ENCODE measurements at regions not wholly inside any gene's neighbourhood (a gene's known extent, or its start where the extent isn't known, plus 50 kb on each side); places are given as distances from the start of the nearest gene placed in this dataset.
"Not testable (repeated sequence)": the region's sequence is repeated elsewhere in the genome, so short reads cannot be mapped to it uniquely, and the experiment has no call there.

DNA sequence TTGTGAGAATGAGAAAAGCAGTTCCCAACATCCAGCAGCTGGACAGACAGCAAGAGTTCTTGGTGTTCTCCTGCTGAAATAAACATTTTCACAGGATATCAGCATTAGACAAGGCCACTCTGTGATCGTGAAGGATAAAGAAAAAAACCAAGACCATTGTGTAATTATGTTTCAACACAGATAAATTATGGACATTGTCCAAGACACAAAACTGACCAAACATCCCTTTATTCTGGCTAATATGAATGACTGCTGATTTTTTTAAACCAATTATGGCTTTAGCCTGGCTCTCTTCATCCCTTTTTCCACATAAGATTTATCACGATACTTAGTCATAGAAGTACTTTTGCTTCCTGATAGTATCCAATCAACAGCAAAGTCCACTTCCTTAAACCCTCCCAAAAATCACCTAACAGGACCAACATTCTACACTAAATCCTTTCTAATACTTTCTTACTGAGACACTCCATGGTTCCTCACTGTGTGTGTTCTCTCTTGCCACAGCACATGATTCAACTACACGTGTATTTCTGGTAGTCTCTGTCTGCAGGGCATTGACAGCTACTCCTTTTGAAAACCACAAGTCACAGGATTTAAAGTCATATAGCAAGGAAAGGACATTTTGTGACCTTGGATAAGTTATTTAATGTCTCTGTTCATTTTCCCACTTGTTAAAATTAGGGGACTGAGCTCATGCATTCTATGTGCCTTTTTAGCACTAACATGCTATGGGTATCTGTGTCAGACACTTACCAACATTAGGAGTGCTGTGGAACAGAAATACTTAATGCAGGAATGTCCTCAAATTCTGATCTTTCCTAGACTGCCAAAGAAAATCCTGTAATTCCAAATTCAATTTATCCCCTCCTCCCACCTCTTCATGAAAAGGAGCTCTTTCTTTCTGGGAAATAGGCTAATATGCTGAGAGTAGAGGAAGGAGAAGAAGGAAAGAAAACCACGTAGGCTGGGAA, 137.2 kb upstream of the PGRMC2 start:
- H3K4me1 Mint-ChIP-seq = no peaks in the 10 kb centered on the region
- H3K36me3 Mint-ChIP-seq = no peaks in the 10 kb centered on the region
- no peak overlapping the region for H3K27ac Mint-ChIP-seq
- CTCF ChIA-PET = interaction anchor here (0.8 kb wide), 1 partner anchor 8 kb away, joined by 3 read pairs; no protein-coding TSS in a partner anchor
- no peaks in the 10 kb centered on the region for H3K9me3 Mint-ChIP-seq
- DNase-seq = no peak
- no peak overlapping the region for H3K4me3 Mint-ChIP-seq
- no peaks in the 10 kb centered on the region for H3K27me3 Mint-ChIP-seq

DNA sequence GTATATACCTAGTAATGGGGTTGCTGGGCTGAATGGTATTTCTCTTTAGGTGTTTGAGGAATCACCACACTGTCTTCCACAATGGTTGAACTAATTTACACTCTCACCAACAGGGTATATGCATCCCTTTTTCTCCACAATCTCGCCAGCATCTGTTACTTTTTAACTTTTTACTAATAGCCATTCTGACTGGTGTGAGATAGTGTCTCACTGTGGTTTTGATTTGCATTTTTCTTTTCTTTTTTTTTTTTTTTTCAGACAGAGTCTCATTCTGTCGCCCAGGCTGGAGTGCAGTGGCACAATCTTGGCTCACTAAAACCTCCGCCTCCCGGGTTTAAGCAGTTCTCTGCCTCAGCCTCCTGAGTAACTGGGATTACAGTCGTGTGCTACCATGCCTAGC, 134.7 kb upstream of the PGRMC2 start:
- H3K36me3 Mint-ChIP-seq, CTCF ChIA-PET: not testable (repeated sequence)

DNA sequence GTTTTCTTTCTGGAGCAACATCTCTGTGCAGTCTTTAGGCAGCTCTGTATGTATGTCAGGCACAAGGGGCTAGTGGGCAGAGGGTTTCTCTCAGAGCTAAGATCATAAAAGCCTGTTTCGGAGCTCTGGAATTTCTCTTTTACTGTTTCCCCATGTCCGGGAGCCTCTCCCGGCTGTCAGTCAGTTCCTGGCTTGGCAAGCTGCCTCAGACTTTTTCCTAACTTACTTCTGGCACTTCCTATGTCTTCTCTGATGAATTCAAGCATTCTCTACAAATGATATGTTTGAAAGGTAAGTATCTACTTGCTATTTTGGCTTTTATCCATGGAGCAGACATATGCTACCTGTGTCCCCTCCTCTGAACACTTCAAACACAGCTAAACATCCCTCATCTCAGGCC, 129.3 kb upstream of the PGRMC2 start:
- Mint-ChIP-seq H3K4me3 (no peak overlapping the region), H3K9me3 (no peaks in the 10 kb centered on the region), H3K27me3 (no peaks in the 10 kb centered on the region), H3K27ac (no peak overlapping the region), H3K4me1 (no peaks in the 10 kb centered on the region), H3K36me3 (no peaks in the 10 kb centered on the region)
- CTCF ChIA-PET = interaction anchor here (0.9 kb wide), 1 partner anchor 8 kb away, joined by 3 read pairs; no protein-coding TSS in a partner anchor
- DNase-seq = no peak

More for the DNA sequence above, 134.7 kb upstream of the PGRMC2 start:
- not testable (repeated sequence) for DNase-seq, H3K27me3 Mint-ChIP-seq, H3K4me3 Mint-ChIP-seq, H3K9me3 Mint-ChIP-seq, H3K4me1 Mint-ChIP-seq, H3K27ac Mint-ChIP-seq

DNA sequence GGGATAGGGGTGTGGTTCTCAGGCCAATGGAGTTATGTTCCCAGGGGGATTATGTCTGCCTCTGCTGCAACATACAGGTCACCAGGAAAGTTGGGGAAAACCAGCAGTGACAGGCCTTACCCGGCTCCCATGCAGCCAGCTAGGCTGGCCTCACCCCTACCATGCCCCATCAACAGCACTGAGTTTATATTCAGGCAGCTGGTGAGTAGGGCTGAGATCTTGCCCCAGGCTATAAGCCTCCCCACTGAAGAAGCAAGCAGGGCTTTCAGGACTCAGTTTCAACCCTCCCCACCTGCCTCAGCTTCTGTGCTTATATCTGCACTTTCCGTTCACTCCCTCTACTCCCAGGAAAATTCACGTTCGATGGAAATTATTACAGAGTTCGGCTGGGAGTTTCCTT, 122.4 kb upstream of the PGRMC2 start:
- Mint-ChIP-seq H3K27ac (no peak overlapping the region), H3K9me3 (peaks cover 3% of the 10 kb centered on the region), H3K4me3 (no peak overlapping the region), H3K4me1 (no peaks in the 10 kb centered on the region), H3K27me3 (no peaks in the 10 kb centered on the region), H3K36me3 (no peaks in the 10 kb centered on the region)
- no peak for DNase-seq
- CTCF ChIA-PET = no interaction called here

DNA sequence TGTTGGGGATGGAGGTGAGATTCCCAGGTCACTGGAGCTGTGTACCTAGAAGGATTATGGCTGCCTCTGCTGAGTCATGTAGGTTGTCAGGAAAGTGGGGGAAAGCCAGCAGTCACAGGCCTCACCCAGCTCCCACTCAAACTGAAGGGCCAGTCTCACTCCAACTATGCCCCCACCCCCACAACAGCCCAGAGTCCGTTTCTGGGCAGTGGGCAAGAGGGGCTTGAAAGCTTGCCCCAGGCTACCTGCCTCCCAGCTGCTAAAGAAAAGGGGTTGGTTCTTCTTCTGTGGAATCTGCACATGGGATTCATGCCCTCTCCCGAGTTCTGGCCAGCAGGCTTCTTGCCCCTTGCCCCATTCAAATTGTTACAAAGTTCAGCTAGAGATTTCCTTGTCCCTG, 116.0 kb upstream of the PGRMC2 start:
- H3K27me3 Mint-ChIP-seq = no peaks in the 10 kb centered on the region
- CTCF ChIA-PET = no interaction called here
- DNase-seq = no peak
- H3K4me1 Mint-ChIP-seq = no peaks in the 10 kb centered on the region
- H3K27ac Mint-ChIP-seq = no peak overlapping the region
- H3K4me3 Mint-ChIP-seq = no peak overlapping the region
- peaks cover 10% of the 10 kb centered on the region for H3K9me3 Mint-ChIP-seq
- H3K36me3 Mint-ChIP-seq = no peaks in the 10 kb centered on the region

- H3K27me3 Mint-ChIP-seq = no peaks in the 10 kb centered on the region
- no peaks in the 10 kb centered on the region for H3K9me3 Mint-ChIP-seq
- no peak for DNase-seq
- H3K4me1 Mint-ChIP-seq = no peaks in the 10 kb centered on the region
- no peaks in the 10 kb centered on the region for H3K36me3 Mint-ChIP-seq
- CTCF ChIA-PET = no interaction called here
- no peak overlapping the region for H3K27ac Mint-ChIP-seq
- H3K4me3 Mint-ChIP-seq = no peak overlapping the region
Observed at GRCh38 chr4:128394778-128395177, 107.2 kb upstream of the PGRMC2 start.

DNA sequence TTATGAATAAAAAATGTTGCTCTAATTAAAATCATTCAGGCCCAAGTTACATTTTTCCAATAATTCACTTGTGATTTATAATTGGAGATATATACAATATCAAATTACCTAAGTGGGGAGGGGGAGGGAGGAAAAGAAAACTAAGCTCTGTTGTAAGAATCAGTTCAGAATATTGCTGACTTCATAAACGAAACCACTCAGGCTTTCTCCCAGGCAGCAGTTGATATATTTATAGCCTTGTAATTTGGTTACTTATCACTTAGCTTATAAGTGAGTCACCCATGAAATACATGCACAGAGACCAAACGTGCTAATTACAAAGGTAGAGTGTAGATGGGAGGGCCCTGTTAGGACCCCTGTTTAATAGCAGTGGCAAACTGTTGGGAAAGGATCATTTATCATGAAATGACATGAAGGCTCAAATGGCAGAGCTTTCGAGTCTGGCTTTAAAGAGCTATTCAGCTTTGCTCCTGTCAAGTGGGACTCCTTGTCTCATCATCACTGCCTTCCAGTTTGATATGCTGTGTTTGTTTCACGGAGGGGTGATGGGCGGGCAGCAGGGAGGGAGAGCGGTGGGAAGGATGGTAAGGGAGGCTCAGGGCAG, 105.6 kb upstream of the PGRMC2 start:
- Mint-ChIP-seq H3K4me3 (no peak overlapping the region), H3K27ac (no peak overlapping the region), H3K27me3 (no peaks in the 10 kb centered on the region), H3K9me3 (no peaks in the 10 kb centered on the region), H3K4me1 (no peaks in the 10 kb centered on the region), H3K36me3 (no peaks in the 10 kb centered on the region)
- no peak for DNase-seq
- CTCF ChIA-PET = no interaction called here

DNA sequence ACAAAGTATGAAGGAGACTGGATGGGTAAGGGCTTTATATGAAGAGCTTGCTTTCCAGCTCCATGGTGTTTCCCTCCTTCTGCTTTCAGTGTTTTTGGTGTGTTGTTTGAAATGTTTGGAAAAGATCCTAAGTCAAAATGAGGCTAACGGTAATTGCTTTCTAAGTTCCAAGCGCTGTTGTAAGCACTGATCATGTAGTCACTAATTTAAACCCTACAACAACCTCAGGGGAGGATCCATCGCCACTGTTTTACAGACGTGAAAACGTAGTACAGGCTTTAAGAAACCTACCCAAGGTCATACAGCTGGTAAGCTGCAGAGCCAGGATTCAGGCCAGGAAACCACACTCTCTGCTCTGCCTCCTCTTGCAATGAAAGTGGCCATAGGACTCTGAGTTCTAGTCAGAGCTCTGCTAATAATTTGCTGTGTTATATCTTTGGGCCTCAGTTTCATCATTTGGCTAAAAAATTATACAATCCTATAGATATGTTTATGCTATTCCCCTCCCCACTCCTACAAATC, 102.9 kb upstream of the PGRMC2 start:
- Mint-ChIP-seq H3K9me3 (no peaks in the 10 kb centered on the region), H3K36me3 (no peaks in the 10 kb centered on the region), H3K27ac (no peak overlapping the region), H3K27me3 (no peaks in the 10 kb centered on the region), H3K4me3 (no peak overlapping the region), H3K4me1 (no peaks in the 10 kb centered on the region)
- CTCF ChIA-PET = no interaction called here
- DNase-seq = no peak

GRCh38 chr4:128388796-128389195, 101.2 kb upstream of the PGRMC2 start:
- Mint-ChIP-seq H3K9me3 (no peaks in the 10 kb centered on the region), H3K4me1 (no peaks in the 10 kb centered on the region), H3K27me3 (no peaks in the 10 kb centered on the region), H3K27ac (no peak overlapping the region), H3K36me3 (no peaks in the 10 kb centered on the region), H3K4me3 (no peak overlapping the region)
- CTCF ChIA-PET = no interaction called here
- no peak for DNase-seq

DNA sequence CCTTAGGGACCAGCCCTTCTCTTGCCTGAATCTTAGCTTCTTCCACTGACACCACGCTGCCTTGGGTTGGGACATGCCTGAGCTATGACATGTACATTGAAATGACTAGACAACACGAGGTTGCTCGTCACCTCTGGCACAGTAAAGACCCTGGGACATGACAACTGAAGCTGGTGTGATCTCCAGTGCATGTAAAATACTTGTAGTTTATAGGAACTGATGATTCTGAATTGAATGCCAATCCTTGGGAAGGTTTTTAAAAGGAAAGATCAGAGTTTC, 100.7 kb upstream of the PGRMC2 start:
- no peaks in the 10 kb centered on the region for H3K36me3 Mint-ChIP-seq
- H3K27me3 Mint-ChIP-seq = no peaks in the 10 kb centered on the region
- no peak overlapping the region for H3K4me3 Mint-ChIP-seq
- no peak for DNase-seq
- no peaks in the 10 kb centered on the region for H3K4me1 Mint-ChIP-seq
- H3K9me3 Mint-ChIP-seq = no peaks in the 10 kb centered on the region
- no peak overlapping the region for H3K27ac Mint-ChIP-seq
- CTCF ChIA-PET = no interaction called here

- DNase-seq = no peak
- CTCF ChIA-PET = no interaction called here
- H3K27me3 Mint-ChIP-seq = no peaks in the 10 kb centered on the region
- no peak overlapping the region for H3K27ac Mint-ChIP-seq
- no peaks in the 10 kb centered on the region for H3K4me1 Mint-ChIP-seq
- H3K9me3 Mint-ChIP-seq = no peaks in the 10 kb centered on the region
- H3K36me3 Mint-ChIP-seq = no peaks in the 10 kb centered on the region
- H3K4me3 Mint-ChIP-seq = no peak overlapping the region
Observed at GRCh38 chr4:128387600-128388351, 100.2 kb upstream of the PGRMC2 start.

- DNase-seq = no peak
- no peaks in the 10 kb centered on the region for H3K36me3 Mint-ChIP-seq
- CTCF ChIA-PET = no interaction called here
- no peaks in the 10 kb centered on the region for H3K9me3 Mint-ChIP-seq
- no peaks in the 10 kb centered on the region for H3K4me1 Mint-ChIP-seq
- H3K27me3 Mint-ChIP-seq = no peaks in the 10 kb centered on the region
- H3K4me3 Mint-ChIP-seq = no peak overlapping the region
- H3K27ac Mint-ChIP-seq = no peak overlapping the region
Observed at GRCh38 chr4:128386761-128387599, 99.4 kb upstream of the PGRMC2 start.

- Mint-ChIP-seq H3K4me1 (no peaks in the 10 kb centered on the region), H3K4me3 (no peak overlapping the region), H3K27ac (no peak overlapping the region), H3K36me3 (no peaks in the 10 kb centered on the region), H3K27me3 (no peaks in the 10 kb centered on the region), H3K9me3 (no peaks in the 10 kb centered on the region)
- no peak for DNase-seq
- CTCF ChIA-PET = no interaction called here
Observed at GRCh38 chr4:128385683-128386304, 98.2 kb upstream of the PGRMC2 start.
